Lung microvascular endothelial cell (primary cell): ENCODE measurements at regions not wholly inside any gene's neighbourhood (a gene's known extent, or its start where the extent isn't known, plus 50 kb on each side); places are given as distances from the start of the nearest gene placed in this dataset.
A peak's percentile ranks its signal among the peaks of the same experiment; 100 is the strongest.

Source experiments
- DNase-seq, 2 donors: peaks; one replicate each; pipeline versions ENCODE4 v3.0.0 to v3.0.0-alpha.2; 2010; ENCODE audit warnings: low read depth in 2 of 2

- peak in 1 of 2 donors; percentile 25 for DNase-seq
These were observed 174.7 kb upstream of the CADM1 start for GRCh38 chr11:115678942-115679341.

DNA sequence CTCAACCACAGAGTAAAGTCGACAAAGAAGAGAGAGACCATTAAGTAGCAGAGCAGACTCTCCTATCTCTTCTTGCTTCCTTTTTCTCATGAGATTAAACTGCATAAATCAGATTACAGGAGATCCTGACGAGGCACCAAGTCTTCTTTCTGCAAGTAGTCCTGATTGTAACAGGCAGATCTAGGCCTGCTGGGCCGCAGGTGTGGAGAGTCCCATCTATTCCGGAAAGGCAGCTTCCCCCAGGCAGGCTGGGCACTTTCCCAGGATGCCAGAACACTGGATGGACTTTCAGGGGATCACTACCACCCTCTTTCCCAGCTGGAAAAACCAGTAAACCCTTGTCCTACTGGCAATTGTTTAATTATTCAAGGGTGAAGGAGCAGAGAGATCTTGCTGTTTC, 173.0 kb upstream of the CADM1 start:
- no peak for DNase-seq

DNA sequence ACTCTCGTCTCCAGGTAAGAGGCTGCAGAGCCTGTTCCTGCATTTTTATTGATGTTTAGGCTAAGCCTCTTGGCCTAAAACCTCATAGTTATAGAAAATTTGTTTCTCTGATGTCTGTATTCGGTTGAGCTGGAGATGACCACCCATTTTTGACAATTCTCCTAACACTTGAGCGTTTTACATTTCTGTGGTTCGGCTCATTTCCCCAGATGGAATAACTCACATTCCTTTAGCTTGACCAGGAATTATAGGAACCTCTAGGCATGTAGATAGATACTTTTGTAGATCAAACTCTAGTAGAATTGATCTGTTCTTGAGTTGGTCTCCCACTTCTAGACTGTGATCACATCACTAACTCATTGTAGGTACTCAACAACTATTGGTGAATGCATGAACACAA, 172.6 kb upstream of the CADM1 start:
- DNase-seq: no peak

- DNase-seq: no peak
These were observed 172.0 kb upstream of the CADM1 start for GRCh38 chr11:115676206-115676605.

DNA sequence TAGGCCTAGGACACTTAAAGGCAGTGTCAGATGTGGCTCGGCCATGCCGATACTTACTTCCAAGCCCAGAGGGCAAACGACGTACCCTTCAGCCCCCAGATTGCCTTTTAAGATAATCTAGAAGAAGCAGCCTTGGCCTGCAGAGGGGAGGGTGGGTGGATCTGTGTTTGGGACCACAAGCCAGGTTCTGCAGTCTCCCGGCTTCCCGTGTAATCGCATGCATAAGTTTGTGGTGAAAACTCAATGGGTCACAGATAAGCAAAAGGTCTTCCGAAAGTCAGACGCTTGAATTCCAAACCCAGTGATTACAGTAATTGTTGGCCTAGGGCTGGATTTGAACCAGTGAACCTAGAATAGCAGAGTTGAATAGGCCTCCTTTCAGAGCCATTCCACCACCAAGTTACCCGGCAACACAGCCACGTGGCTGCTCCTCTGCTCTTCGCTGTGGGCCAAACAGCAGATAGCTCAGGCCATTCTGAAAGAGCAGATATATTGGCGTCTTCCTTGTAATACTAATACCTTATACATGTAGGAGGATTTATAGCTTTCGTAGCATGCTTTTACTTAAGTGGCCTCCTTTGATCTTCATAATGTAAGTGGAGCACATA, 170.8 kb upstream of the CADM1 start:
- no peak for DNase-seq

DNA sequence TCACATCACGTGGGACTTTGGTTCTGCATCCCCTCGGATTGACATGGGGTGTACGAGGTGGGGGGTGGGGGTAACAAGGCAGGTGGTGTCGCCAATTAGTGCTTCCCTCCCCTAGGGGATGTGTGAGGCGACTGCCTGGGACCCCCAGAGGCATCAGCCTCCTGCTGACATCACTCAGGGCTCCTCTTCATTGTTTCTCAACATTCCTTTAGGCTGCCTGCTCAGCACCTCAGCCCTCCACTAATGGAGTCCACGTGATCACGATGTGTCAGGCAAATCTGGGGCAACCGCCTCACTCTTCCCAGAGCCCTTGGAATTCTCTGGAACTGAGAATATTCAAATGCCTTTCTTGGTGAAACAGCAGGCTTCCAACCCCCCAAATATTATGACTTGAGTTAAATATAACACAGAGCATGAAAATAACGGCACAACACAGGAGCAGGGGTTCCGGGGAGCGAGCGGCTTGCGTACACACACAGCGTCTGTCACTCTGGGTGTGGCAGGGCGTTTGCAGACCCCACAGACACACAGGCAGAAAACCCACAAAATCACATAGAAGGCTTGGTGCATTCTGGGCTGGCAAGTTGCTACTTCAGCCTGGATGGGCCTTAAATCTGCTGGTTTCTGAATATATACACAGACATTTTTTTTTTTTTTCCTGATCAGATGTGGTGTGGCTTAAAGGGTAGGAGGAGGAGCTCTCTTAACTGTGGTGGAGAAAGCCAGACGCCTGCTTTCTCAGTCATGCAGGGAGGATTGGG, 170.1 kb upstream of the CADM1 start:
- DNase-seq: no peak

- no peak for DNase-seq
These were observed 169.5 kb upstream of the CADM1 start for GRCh38 chr11:115673720-115674119.

DNA sequence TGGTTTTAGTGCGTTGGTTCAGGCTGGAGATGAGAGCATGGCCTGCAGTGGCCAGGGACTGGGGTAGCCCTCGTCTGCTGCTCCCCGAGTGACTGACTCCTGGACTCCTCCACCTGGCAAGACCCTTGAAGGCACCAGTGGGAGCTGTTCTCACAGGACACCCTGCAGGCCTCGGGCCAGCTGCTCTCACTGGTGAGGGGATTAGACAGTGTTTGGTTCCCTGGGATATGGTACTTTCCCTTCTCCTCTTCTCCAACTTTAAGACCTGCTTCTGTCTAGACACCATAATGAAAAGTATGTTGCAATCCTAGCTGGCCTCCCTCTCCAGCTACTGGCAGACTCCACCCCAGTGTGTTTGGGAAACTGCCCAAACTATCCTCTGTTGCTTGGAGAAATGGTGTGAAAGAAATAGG, 168.8 kb upstream of the CADM1 start:
- DNase-seq: no peak

- no peak for DNase-seq
These were observed 168.2 kb upstream of the CADM1 start for GRCh38 chr11:115672412-115672811.

GRCh38 chr11:115670538-115671205, 166.5 kb upstream of the CADM1 start:
- no peak for DNase-seq

- no peak for DNase-seq
These were observed 161.7 kb upstream of the CADM1 start for GRCh38 chr11:115665958-115666357.

GRCh38 chr11:115665175-115665821, 161.1 kb upstream of the CADM1 start:
- DNase-seq: no peak

GRCh38 chr11:115664313-115664712, 160.1 kb upstream of the CADM1 start:
- no peak for DNase-seq

- no peak for DNase-seq
These were observed 159.6 kb upstream of the CADM1 start for GRCh38 chr11:115663790-115664189.

- no peak for DNase-seq
These were observed 156.0 kb upstream of the CADM1 start for GRCh38 chr11:115660030-115660805.

DNA sequence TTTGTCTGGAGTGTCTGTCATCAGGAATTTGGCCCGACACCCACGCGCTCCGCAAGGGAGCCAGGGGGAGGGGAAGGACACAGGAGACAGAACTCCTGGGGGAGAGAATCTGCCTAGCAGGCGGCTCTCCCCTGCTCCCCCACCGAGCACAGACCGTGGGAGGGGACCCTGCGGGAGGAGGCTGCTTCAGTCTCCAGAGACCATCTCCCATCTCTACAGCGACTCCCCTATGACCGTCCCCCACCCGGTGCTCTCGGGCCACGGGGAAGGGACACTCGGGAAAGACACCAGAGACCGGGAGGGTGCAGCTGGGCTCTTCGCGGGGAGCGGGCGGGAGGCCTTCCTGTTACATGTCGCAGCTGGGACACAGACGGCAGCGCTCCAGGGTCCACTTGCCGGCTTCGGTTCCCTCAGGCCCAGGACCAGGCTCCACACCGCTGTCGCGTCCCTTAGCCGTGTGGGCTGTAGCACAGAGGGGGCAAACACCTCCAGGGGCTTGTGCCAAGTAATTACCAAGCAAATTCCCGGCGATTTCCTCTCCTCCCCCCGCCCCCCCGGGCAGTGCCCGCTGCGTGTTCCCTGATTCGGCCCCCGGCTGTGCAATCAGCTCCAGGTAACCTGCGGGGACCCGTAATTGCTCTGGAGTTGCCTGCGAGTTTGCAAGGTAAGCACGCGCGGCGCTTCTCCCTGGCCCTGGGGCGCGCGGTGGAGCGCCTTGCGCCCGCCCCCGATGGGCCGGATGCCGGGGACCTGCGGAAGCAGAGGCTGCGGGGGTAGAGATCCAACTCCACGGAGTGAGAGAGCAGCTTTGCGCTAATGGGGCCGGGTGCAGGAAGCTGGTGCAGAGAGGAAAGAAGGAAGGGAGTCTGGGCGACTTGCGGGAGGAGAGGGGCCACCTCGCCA, 155.1 kb upstream of the CADM1 start:
- no peak for DNase-seq

DNA sequence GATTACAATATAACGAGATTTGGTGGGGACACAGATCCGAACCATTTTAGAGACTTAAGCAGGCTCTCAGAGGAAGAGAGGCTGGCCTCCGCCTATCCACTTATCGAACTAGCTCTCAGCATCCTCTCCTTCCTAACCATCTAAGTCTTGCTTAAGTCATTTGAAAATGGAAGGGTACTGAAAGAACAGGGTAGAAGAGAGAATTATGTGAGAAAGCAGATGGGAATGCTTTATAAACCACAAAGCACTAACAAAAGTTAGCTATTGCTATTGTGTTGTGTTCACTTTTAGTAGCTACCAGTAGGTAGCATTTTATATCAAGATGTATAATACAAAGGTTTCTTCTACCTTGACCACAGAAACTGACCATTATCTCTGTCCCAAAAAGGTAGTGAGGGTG, 153.4 kb upstream of the CADM1 start:
- no peak for DNase-seq

DNA sequence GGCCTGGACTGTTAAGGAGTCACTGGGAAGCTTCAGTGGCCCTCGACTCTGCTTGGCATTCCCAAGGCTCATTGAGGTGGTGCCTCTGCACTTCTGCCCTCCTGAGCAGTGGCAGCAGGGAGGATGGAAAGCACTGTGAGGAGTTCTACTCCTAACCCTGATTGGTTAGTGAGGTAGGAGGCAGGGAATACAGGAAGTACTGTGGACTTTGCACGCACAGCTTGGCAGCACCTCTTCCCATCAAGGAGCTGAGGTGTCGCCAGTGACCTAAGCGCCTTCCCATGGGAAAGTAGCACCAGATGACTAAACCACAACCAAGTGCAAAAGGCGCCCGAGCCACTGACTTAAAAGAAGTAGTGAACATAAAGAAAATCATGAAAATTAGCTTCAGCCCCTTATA, 152.5 kb upstream of the CADM1 start:
- DNase-seq: no peak

- no peak for DNase-seq
These were observed 151.8 kb upstream of the CADM1 start for GRCh38 chr11:115656041-115656440.

DNA sequence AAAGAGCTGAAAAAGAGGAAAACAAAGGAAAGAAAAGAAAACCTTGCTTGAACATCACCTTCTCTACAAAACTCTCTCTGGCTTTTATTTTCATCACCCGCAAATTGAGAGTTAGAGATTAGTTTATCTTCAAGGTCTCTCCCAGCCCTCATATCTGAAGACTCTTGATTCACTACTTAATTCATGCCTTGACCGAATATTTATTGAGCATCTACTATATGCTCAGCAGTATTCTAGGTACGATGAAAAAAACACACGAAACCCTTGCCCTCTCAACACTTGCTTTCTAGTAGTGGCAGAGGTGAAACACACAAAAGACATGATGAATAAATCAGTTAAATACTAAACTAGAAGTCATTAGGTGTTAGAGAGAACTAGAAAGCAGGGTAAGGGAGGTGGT, 150.6 kb upstream of the CADM1 start:
- DNase-seq: no peak

DNA sequence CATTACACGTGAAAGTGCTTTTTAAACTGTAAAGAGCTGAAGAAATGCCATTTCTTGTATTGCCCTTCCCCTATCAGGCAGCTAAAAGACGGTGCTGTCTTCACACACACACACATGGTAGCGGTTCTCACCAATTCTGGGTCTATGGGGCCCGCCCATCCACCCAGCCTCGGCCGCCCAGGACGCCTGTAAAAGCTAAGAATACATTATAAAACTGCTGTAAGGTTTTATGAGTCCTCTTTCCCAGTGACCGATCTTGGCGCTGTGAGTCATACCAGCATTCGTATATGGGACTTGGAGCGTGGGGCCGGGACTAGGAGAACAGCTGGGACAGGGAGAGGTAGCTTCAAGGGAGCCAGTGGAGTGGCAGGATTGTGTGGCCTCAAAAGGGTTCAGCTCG, 149.7 kb upstream of the CADM1 start:
- no peak for DNase-seq
